HG02588 (cell line): ENCODE measurements at regions not wholly inside any gene's neighbourhood (a gene's known extent, or its start where the extent isn't known, plus 50 kb on each side); places are given as distances from the start of the nearest gene placed in this dataset.
A peak's percentile ranks its signal among the peaks of the same experiment; 100 is the strongest.

Experiments used
- ATAC-seq: cut with Tn5 transposase; IDR thresholded peaks from one replicate; pipeline ENCODE4 v1.9.1; 2021; ENCODE audit warnings: mild to moderate bottlenecking, moderate library complexity; ENCODE audit not compliant: unreplicated experiment

- ATAC-seq, result no peak
These were observed 201.8 kb upstream of the ARID1B start for GRCh38 chr6:156575361-156575760.

GRCh38 chr6:156564807-156565149, 212.4 kb upstream of the ARID1B start:
- no peak for ATAC-seq

- peak; percentile 99 for ATAC-seq
These were observed 212.9 kb upstream of the ARID1B start for GRCh38 chr6:156564127-156564806.

GRCh38 chr6:156563714-156564113, 213.5 kb upstream of the ARID1B start:
- no peak for ATAC-seq

GRCh38 chr6:156562636-156563035, 214.5 kb upstream of the ARID1B start:
- ATAC-seq, result no peak

GRCh38 chr6:156562019-156562418, 215.2 kb upstream of the ARID1B start:
- no peak for ATAC-seq

GRCh38 chr6:156560476-156560875, 216.7 kb upstream of the ARID1B start:
- ATAC-seq, result no peak

- ATAC-seq, result no peak
These were observed 218.0 kb upstream of the ARID1B start for GRCh38 chr6:156559162-156559690.

GRCh38 chr6:156557911-156558259, 219.3 kb upstream of the ARID1B start:
- no peak for ATAC-seq

GRCh38 chr6:156557251-156557910, 219.8 kb upstream of the ARID1B start:
- ATAC-seq, result no peak

- ATAC-seq, result no peak
These were observed 220.4 kb upstream of the ARID1B start for GRCh38 chr6:156556811-156557210.

- no peak for ATAC-seq
These were observed 222.1 kb upstream of the ARID1B start for GRCh38 chr6:156555116-156555515.

- ATAC-seq, result no peak
These were observed 223.0 kb upstream of the ARID1B start for GRCh38 chr6:156554160-156554559.

- ATAC-seq, result no peak
These were observed 224.3 kb upstream of the ARID1B start for GRCh38 chr6:156552849-156553248.

- no peak for ATAC-seq
These were observed 226.2 kb upstream of the ARID1B start for GRCh38 chr6:156550949-156551348.

GRCh38 chr6:156545931-156546330, 231.2 kb upstream of the ARID1B start:
- ATAC-seq, result no peak

- ATAC-seq, result no peak
These were observed 232.2 kb upstream of the ARID1B start for GRCh38 chr6:156545021-156545420.

- ATAC-seq, result no peak
These were observed 233.1 kb upstream of the ARID1B start for GRCh38 chr6:156544046-156544445.

- ATAC-seq, result no peak
These were observed 233.7 kb upstream of the ARID1B start for GRCh38 chr6:156543431-156543830.

GRCh38 chr6:156538875-156539660, 238.1 kb upstream of the ARID1B start:
- ATAC-seq, result no peak

- no peak for ATAC-seq
These were observed 242.6 kb upstream of the ARID1B start for GRCh38 chr6:156534594-156534993.
